Thoracic aorta (tissue), 2 donors: ENCODE measurements at regions not wholly inside any gene's neighbourhood (a gene's known extent, or its start where the extent isn't known, plus 50 kb on each side); places are given as distances from the start of the nearest gene placed in this dataset.

Source experiments
- ATAC-seq: fragments of 150-250 bp; one replicate; pipeline ENCODE4 v1.8.0; 2017; ENCODE audit warnings: low read depth; ENCODE audit not compliant: insufficient number of reproducible peaks, low FRiP score
- DNase-seq: peaks from one replicate; pipeline ENCODE4 v3.0.0-alpha.2; 2020; ENCODE audit warnings: low spot score
- H3K27ac ChIP-seq, 2 donors: fragments of 200-600 bp; sonication (generic); 1 replicate in 1 of 2; 2 replicates in 1 of 2; pipeline ENCODE4 v1.5.1; 2016; ENCODE audit warnings: mild to moderate bottlenecking in 2 of 2, moderate library complexity in 2 of 2
- H3K27me3 ChIP-seq: fragments of 200-600 bp; sonication (generic); replicated peaks from 2 replicates; pipeline ENCODE4 v1.6.0; 2016; ENCODE audit warnings: mild to moderate bottlenecking; ENCODE audit not compliant: insufficient read depth
- H3K36me3 ChIP-seq: fragments of 200-600 bp; sonication (generic); one replicate; pipeline ENCODE4 v1.5.1; 2016
- H3K4me1 ChIP-seq, 2 donors: fragments of 200-600 bp; sonication (generic); 1 replicate in 1 of 2; 2 replicates in 1 of 2; pipeline versions ENCODE4 v1.5.1 to v1.6.0; 2016; ENCODE audit warnings: low read depth in 2 of 2, mild to moderate bottlenecking in 1 of 2; ENCODE audit not compliant: control insufficient read depth in 1 of 2
- H3K4me3 ChIP-seq: fragments of 200-600 bp; sonication (generic); 2 replicates; pipeline ENCODE4 v1.5.1; 2016; ENCODE audit warnings: mild to moderate bottlenecking
- H3K9me3 ChIP-seq: fragments of 200-600 bp; sonication (generic); 2 replicates; pipeline ENCODE4 v1.5.1; 2016
- CTCF ChIP-seq: fragments of 200-600 bp; sonication (generic); IDR thresholded peaks from one replicate; pipeline ENCODE4 v1.5.1; 2019; ENCODE audit warnings: antibody characterized with exemption

GRCh38 chr6:54710456-54710855 is 136.1 kb upstream of the FAM83B start:
- no peaks in the 10 kb centered on the region for H3K27me3 ChIP-seq
- H3K4me3 ChIP-seq = no peak overlapping the region
- H3K9me3 ChIP-seq = no peaks in the 10 kb centered on the region
- ATAC-seq = no peak
- peaks cover 4 to 7% of the 10 kb centered on the region in 2 donors for H3K4me1 ChIP-seq
- H3K36me3 ChIP-seq = no peaks in the 10 kb centered on the region
- TF ChIP-seq CTCF = no peak
- DNase-seq = no peak
- H3K27ac ChIP-seq = no peak overlapping the region

GRCh38 chr6:54716010-54716409 is 130.6 kb upstream of the FAM83B start:
- Histone ChIP-seq H3K27me3 (no peaks in the 10 kb centered on the region), H3K9me3 (no peaks in the 10 kb centered on the region), H3K4me3 (no peak overlapping the region), H3K4me1 (no peaks in the 10 kb centered on the region), H3K27ac (no peak overlapping the region), H3K36me3 (no peaks in the 10 kb centered on the region)
- ATAC-seq (no peak), DNase-seq (no peak)
- no peak for TF ChIP-seq CTCF

GRCh38 chr6:54716877-54717276 is 129.7 kb upstream of the FAM83B start:
- no peak for TF ChIP-seq CTCF
- Histone ChIP-seq H3K9me3 (no peaks in the 10 kb centered on the region), H3K4me1 (no peaks in the 10 kb centered on the region), H3K27me3 (no peaks in the 10 kb centered on the region), H3K27ac (no peak overlapping the region), H3K4me3 (no peak overlapping the region), H3K36me3 (no peaks in the 10 kb centered on the region)
- DNase-seq = no peak
- no peak for ATAC-seq

DNA sequence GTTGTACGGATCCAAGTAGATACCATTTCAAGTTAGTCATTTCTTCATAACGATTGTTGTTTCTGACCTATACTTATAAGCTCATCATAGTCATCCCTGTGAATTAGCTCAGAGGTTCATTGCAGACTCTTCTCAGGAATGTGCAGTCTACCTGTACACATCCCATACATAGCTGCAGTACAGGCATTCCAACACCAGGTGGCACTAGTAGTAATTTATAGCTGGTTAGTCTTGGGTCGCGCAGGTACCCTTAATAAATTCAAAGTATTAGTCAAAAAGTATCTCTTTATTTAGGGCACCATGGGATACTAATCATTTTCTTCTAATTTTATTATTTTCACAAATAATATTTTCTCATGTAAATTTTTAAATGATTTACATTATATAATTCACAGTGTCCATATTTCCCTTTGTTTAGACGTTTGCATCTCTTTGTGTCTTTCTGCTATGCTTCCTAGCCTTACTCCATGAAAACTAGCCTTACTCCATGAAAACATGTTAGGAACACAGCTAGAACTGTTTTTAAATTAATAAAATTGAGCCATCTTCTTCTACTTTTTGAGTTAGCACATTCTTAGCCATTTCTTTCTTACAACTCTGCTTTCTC is 128.6 kb upstream of the FAM83B start:
- ATAC-seq (peak; percentile 20), DNase-seq (no peak)
- Histone ChIP-seq H3K4me3 (no peak overlapping the region), H3K9me3 (no peaks in the 10 kb centered on the region), H3K27ac (no peak overlapping the region), H3K36me3 (no peaks in the 10 kb centered on the region), H3K4me1 (no peaks in the 10 kb centered on the region), H3K27me3 (no peaks in the 10 kb centered on the region)
- peak; percentile 51 for TF ChIP-seq CTCF

DNA sequence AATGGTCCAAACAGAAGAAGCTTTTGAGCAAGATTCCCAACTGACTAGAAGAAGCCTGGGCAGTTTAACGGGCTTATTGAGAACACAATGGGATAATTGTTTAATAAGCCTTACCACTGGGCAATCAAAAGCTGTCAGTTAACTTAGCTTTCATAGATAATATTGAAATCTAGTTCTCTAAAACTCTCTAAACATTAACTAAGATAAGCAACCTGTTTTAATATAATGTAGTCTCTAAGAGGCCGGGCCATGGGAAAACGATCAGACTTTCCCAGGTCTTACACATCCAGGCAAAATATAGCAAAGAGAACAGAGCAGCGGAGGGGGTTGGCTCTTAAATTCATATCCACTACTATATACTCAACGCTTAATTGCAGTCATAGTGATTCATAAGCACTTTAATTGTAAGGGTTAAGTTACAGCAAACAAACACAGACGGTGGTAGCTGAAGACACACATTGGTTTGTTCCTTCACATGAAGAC is 128.0 kb upstream of the FAM83B start:
- TF ChIP-seq CTCF = no peak

More for the DNA sequence above, 128.0 kb upstream of the FAM83B start:
- ATAC-seq (no peak), DNase-seq (no peak)
- no peaks in the 10 kb centered on the region for H3K27me3 ChIP-seq
- H3K4me3 ChIP-seq = no peak overlapping the region
- H3K27ac ChIP-seq = no peak overlapping the region
- no peaks in the 10 kb centered on the region for H3K4me1 ChIP-seq
- no peaks in the 10 kb centered on the region for H3K9me3 ChIP-seq
- no peaks in the 10 kb centered on the region for H3K36me3 ChIP-seq
